ENCODE measurements at regions not wholly inside any gene's neighbourhood (a gene's known extent, or its start where the extent isn't known, plus 50 kb on each side); places are given as distances from the start of the nearest gene placed in this dataset.

DNA sequence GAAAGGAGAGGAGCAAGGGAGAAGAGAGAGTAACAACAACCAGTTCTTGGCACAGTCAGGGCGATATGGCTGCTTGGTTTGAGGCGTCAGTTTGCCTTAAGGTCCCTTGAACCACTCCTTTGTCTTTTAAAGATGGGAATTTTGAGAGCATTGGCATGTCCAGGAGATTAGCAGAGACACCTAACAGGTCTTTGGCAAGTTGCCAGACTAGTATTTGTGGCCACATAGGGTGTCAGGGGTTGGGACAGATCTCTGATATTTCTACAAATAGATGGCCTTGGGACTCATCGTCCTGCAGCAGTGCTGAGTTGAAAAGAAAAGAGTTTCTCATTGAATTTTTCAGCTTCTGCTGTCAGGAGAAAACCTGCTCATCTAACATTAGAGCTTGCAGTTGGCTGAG, 55.3 kb upstream of the KCND3 start:
- Histone ChIP-seq H4K20me1 (replicated peaks; ENCODE audit: control insufficient read depth, insufficient read depth, low read length) (no peaks in the 10 kb centered on the region), H3K27ac (ENCODE audit: extremely low read depth, low read depth, low read length) (no peak overlapping the region), H3K4me3 (no peak overlapping the region), H3K4me1 (replicated peaks in 1 of 2; ENCODE audit: control insufficient read depth in 2 of 2, insufficient read depth in 2 of 2, low read length in 2 of 2) (no peaks in the 10 kb centered on the region), H2AFZ (ENCODE audit: low read depth, low read length) (no peak overlapping the region), H3K79me2 (ENCODE audit: control insufficient read depth, insufficient read depth, low read length) (no peaks in the 10 kb centered on the region), H3K4me2 (ENCODE audit: insufficient read depth, low read length) (no peak overlapping the region), H3K9me3 (replicated peaks; ENCODE audit: control insufficient read depth, insufficient read depth, low read depth, low read length) (no peaks in the 10 kb centered on the region), H3K36me3 (ENCODE audit: control insufficient read depth, insufficient read depth, low read length) (no peaks in the 10 kb centered on the region), H3K27me3 (ENCODE audit: control insufficient read depth in 2 of 2, insufficient read depth in 2 of 2, low read length in 2 of 2) (peaks cover 0 to 11% of the 10 kb centered on the region in 2 experiments; a peak in 3 of 5 replicates), H3K9me1 (ENCODE audit: control insufficient read depth, insufficient read depth, low read length) (no peaks in the 10 kb centered on the region), H3K9ac (ENCODE audit: insufficient read depth in 1 of 2, low read depth in 2 of 2, low read length in 2 of 2) (no peak overlapping the region)
- TF ChIP-seq NFIC (IDR thresholded peaks at IDR 0.05): peak; percentile 92
- no peak for TF ChIP-seq CCNT2 (IDR thresholded peaks at IDR 0.05; ENCODE audit: borderline replicate concordance, extremely low read depth, insufficient read length, low read depth, low read length)
- TF ChIP-seq NFIX (CRISPR knock-in tag; IDR thresholded peaks at IDR 0.05; ENCODE audit: low read depth): peak; percentile 87
- no TSS peak for BruUV-seq (replicated peaks)
- in situ Hi-C loops (cut with MboI) (no loop called here), intact Hi-C loops (cut with micrococcal nuclease) (no loop called here)
- ChIA-PET POLR2A (interaction anchor here (0.6 to 0.7 kb wide), 2 partner anchors 272 to 654 kb away, joined by 3 read pairs; no protein-coding TSS in a partner anchor), CTCF (ENCODE audit: low intra/inter-chr PET ratio) (no interaction called here)
- DNase-seq (ENCODE audit: extremely low read depth in 1 of 4, low spot score in 3 of 4): peak in 1 of 4 experiments; percentile 9
- FAIRE-seq: no peak
- WGBS (ENCODE audit: insufficient coverage, low coverage, missing lambda C conversion rate): 0% methylated on average over 3 of the region's 3 CpGs
- no peak for ATAC-seq

DNA sequence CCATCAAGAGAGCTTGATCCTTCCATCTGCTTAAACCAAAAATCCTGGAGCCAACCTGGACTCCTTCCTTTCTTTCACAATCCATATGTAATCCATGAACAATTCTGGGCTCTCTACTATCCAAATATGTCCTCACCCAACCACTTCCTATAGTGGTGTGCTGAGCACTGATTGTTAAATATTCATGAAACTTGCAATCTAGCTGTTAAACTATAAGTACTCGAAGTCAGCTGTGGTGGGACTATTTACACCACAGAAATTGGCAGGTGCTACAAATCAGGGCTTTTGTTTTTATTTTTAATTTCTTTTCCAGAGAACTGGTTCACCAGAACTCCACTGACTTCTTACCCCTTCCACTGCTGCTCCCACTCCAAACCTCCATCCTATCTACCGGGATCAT, 57.2 kb upstream of the KCND3 start:
- no peaks in the 10 kb centered on the region for H3K9me1 ChIP-seq (ENCODE audit: control insufficient read depth, insufficient read depth, low read length)
- DNase-seq (ENCODE audit: extremely low read depth in 1 of 4, low spot score in 3 of 4) (no peak), ATAC-seq (no peak), FAIRE-seq (no peak)
- no peak overlapping the region for H2AFZ ChIP-seq (ENCODE audit: low read depth, low read length)
- BruUV-seq (replicated peaks): no TSS peak
- no peaks in the 10 kb centered on the region for H3K79me2 ChIP-seq (ENCODE audit: control insufficient read depth, insufficient read depth, low read length)
- in situ Hi-C loops (cut with MboI) (no loop called here), intact Hi-C loops (cut with micrococcal nuclease) (no loop called here)
- no peaks in the 10 kb centered on the region for H3K9me3 ChIP-seq (replicated peaks; ENCODE audit: control insufficient read depth, insufficient read depth, low read depth, low read length)
- 0% methylated on average over 2 of the region's 2 CpGs for WGBS (ENCODE audit: insufficient coverage, low coverage, missing lambda C conversion rate)
- TF ChIP-seq, protein P1, sequence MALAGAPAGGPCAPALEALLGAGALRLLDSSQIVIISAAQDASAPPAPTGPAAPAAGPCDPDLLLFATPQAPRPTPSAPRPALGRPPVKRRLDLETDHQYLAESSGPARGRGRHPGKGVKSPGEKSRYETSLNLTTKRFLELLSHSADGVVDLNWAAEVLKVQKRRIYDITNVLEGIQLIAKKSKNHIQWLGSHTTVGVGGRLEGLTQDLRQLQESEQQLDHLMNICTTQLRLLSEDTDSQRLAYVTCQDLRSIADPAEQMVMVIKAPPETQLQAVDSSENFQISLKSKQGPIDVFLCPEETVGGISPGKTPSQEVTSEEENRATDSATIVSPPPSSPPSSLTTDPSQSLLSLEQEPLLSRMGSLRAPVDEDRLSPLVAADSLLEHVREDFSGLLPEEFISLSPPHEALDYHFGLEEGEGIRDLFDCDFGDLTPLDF (CRISPR knock-in tag; IDR thresholded peaks at IDR 0.05): no peak
- CTCF ChIA-PET (ENCODE audit: low intra/inter-chr PET ratio): no interaction called here
- H3K27ac ChIP-seq (ENCODE audit: extremely low read depth, low read depth, low read length): no peak overlapping the region
- no peak overlapping the region for H3K4me3 ChIP-seq
- POLR2A ChIA-PET: no interaction called here
- H3K36me3 ChIP-seq (ENCODE audit: control insufficient read depth, insufficient read depth, low read length): no peaks in the 10 kb centered on the region
- peaks cover 0 to 11% of the 10 kb centered on the region in 2 experiments; a peak in 3 of 5 replicates for H3K27me3 ChIP-seq (ENCODE audit: control insufficient read depth in 2 of 2, insufficient read depth in 2 of 2, low read length in 2 of 2)
- no peak overlapping the region for H3K4me2 ChIP-seq (ENCODE audit: insufficient read depth, low read length)
- 0 out of 2 replicates have a peak, but pooled peaks cover 3% of the 10 kb centered on the region for H4K20me1 ChIP-seq (replicated peaks; ENCODE audit: control insufficient read depth, insufficient read depth, low read length)
- H3K9ac ChIP-seq (ENCODE audit: insufficient read depth in 1 of 2, low read depth in 2 of 2, low read length in 2 of 2): no peak overlapping the region
- no peaks in the 10 kb centered on the region for H3K4me1 ChIP-seq (replicated peaks in 1 of 2; ENCODE audit: control insufficient read depth in 2 of 2, insufficient read depth in 2 of 2, low read length in 2 of 2)

Data from K562 (cell line).